ENCODE measurements at regions not wholly inside any gene's neighbourhood (a gene's known extent, or its start where the extent isn't known, plus 50 kb on each side); places are given as distances from the start of the nearest gene placed in this dataset.
"Not testable (repeated sequence)": the region's sequence is repeated elsewhere in the genome, so short reads cannot be mapped to it uniquely, and the experiment has no call there.

DNA sequence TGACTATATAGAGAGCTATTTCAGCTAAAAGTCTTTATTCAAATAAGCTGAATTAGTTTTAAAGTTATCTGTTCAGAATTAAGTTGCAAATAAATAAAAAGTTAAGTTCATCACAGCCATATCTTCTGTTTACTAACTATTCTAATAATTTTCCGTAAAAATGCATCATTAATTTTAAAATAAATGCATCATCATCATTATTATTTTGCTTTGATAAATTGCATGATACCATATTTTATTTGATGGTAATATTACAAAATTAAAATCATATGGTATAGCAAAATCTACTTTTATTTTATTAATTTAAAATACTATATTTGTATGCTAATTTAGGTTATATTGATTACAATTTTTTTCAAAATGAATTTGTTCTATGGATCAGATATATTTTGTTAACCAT is 357.3 kb upstream of the NDST4 start:
- no peak overlapping the region for H3K4me3 ChIP-seq
- H3K4me1 ChIP-seq: no peaks in the 10 kb centered on the region
- TF ChIP-seq, protein P1, sequence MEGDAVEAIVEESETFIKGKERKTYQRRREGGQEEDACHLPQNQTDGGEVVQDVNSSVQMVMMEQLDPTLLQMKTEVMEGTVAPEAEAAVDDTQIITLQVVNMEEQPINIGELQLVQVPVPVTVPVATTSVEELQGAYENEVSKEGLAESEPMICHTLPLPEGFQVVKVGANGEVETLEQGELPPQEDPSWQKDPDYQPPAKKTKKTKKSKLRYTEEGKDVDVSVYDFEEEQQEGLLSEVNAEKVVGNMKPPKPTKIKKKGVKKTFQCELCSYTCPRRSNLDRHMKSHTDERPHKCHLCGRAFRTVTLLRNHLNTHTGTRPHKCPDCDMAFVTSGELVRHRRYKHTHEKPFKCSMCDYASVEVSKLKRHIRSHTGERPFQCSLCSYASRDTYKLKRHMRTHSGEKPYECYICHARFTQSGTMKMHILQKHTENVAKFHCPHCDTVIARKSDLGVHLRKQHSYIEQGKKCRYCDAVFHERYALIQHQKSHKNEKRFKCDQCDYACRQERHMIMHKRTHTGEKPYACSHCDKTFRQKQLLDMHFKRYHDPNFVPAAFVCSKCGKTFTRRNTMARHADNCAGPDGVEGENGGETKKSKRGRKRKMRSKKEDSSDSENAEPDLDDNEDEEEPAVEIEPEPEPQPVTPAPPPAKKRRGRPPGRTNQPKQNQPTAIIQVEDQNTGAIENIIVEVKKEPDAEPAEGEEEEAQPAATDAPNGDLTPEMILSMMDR (IDR thresholded peaks at IDR 0.05): no peak
- no peak for TF ChIP-seq POLR2A (IDR thresholded peaks at IDR 0.05)
- TF ChIP-seq EP300 (IDR thresholded peaks at IDR 0.05): no peak
- no peak for TF ChIP-seq POLR2AphosphoS5 (IDR thresholded peaks at IDR 0.05)
- H3K9me3 ChIP-seq: no peaks in the 10 kb centered on the region
- 44% methylated on average over 1 of the region's 1 CpG for WGBS
- no peaks in the 10 kb centered on the region for H3K27me3 ChIP-seq
- no peak for DNase-seq (ENCODE audit: low spot score in 2 of 2)
- H3K27ac ChIP-seq: no peak overlapping the region
- no peaks in the 10 kb centered on the region for H3K36me3 ChIP-seq

DNA sequence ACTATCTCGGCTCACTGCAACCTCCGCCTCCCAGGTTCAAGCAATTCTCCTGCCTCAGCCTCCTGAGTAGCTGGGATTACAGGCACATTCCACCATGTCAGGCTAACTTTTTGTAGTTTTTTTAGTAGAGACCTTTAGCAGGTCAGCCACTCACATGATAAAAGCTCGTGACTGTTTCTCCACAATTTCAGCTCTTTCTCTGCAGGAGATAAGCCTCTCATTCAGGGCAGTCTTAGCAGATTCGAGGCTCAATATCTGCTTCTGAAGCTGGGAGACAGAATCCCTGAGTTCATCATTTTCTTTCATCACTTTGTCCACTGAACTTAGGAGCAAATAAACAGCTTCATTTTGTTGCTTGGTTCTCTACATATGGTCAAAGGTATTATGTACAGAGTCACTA is 345.9 kb upstream of the NDST4 start:
- not testable (repeated sequence) for H3K4me1 ChIP-seq; H3K4me3 ChIP-seq; H3K27ac ChIP-seq; H3K36me3 ChIP-seq; DNase-seq (ENCODE audit: low spot score in 2 of 2); H3K27me3 ChIP-seq; H3K9me3 ChIP-seq
- WGBS: 89% methylated on average over 4 of the region's 4 CpGs

DNA sequence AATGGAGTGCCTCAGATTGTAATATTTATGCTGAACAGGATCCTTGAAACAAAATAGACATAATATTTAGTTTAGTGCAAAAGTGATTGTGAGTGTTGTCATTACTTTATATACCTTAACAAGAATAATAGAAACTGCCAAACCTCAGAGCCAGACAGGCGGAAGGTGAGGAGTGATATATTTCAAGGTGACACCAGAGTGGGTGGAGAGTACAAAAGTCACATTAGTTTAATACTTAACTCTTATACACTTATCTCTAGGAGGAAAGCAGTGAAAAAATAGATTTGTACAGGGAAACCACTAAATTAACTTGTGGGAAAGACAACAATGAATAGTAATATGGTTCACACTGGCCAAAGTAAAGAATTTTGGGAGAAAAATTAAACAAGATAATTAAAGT is 342.8 kb upstream of the NDST4 start:
- Histone ChIP-seq H3K4me1 (no peaks in the 10 kb centered on the region), H3K27ac (no peak overlapping the region), H3K9me3 (no peaks in the 10 kb centered on the region), H3K27me3 (no peaks in the 10 kb centered on the region), H3K36me3 (no peaks in the 10 kb centered on the region), H3K4me3 (no peak overlapping the region)
- no peak for DNase-seq (ENCODE audit: low spot score in 2 of 2)
- TF ChIP-seq POLR2A (IDR thresholded peaks at IDR 0.05) (no peak), POLR2AphosphoS5 (IDR thresholded peaks at IDR 0.05) (no peak), EP300 (IDR thresholded peaks at IDR 0.05) (no peak)
- TF ChIP-seq, protein P1 (IDR thresholded peaks at IDR 0.05): no peak
- WGBS: 77% methylated on average over 1 of the region's 1 CpG

DNA sequence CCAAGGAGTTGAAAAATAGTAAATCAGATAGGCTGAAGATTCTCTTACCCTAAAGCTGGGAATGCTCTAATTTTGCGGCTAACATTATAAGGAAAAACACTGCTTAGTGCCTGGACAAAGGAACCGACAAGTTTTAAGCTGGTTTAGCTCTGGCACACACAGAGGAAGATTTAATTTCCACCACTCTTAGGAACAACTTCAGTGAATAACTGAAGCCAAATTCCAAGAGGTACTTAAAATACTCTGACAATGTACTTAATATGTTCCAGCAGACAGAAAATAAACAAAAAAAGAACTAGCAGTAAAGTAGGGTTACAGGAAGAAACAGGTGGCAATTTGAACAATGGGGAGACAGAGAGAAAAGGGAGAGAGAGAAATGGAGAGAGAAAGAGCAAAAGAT is 340.8 kb upstream of the NDST4 start:
- no peak overlapping the region for H3K27ac ChIP-seq
- H3K27me3 ChIP-seq: no peaks in the 10 kb centered on the region
- 46% methylated on average over 2 of the region's 2 CpGs for WGBS
- no peaks in the 10 kb centered on the region for H3K9me3 ChIP-seq
- H3K4me3 ChIP-seq: no peak overlapping the region
- TF ChIP-seq POLR2AphosphoS5 (IDR thresholded peaks at IDR 0.05) (no peak), POLR2A (IDR thresholded peaks at IDR 0.05) (no peak)
- H3K4me1 ChIP-seq: no peaks in the 10 kb centered on the region
- no peak for DNase-seq (ENCODE audit: low spot score in 2 of 2)
- H3K36me3 ChIP-seq: no peaks in the 10 kb centered on the region

DNA sequence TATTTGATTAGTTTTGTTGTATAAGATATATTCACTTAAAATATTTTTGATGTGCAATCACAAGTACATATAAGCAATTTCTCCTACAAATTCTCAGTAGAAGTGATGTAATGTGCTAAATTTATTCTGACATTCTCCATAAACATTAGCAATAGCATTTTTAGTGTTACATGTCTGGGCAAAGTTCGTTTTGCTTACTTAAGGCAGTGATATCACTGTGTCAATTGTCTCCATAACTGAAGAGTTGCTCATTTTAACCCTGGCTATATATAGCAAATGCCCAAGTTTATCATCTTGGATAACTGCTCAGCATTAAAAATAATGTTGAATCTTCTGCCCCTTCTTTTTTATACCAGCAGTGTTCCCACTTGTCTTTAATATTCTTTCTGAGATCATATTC is 340.0 kb upstream of the NDST4 start:
- TF ChIP-seq EP300 (IDR thresholded peaks at IDR 0.05) (no peak), POLR2AphosphoS5 (IDR thresholded peaks at IDR 0.05) (no peak), POLR2A (IDR thresholded peaks at IDR 0.05) (no peak)
- TF ChIP-seq, protein P1 (IDR thresholded peaks at IDR 0.05): no peak
- H3K36me3 ChIP-seq: no peaks in the 10 kb centered on the region
- no peak for DNase-seq (ENCODE audit: low spot score in 2 of 2)
- 26% methylated on average over 1 of the region's 1 CpG for WGBS
- H3K9me3 ChIP-seq: no peaks in the 10 kb centered on the region
- H3K4me3 ChIP-seq: no peak overlapping the region
- no peaks in the 10 kb centered on the region for H3K4me1 ChIP-seq
- H3K27ac ChIP-seq: no peak overlapping the region
- H3K27me3 ChIP-seq: no peaks in the 10 kb centered on the region

DNA sequence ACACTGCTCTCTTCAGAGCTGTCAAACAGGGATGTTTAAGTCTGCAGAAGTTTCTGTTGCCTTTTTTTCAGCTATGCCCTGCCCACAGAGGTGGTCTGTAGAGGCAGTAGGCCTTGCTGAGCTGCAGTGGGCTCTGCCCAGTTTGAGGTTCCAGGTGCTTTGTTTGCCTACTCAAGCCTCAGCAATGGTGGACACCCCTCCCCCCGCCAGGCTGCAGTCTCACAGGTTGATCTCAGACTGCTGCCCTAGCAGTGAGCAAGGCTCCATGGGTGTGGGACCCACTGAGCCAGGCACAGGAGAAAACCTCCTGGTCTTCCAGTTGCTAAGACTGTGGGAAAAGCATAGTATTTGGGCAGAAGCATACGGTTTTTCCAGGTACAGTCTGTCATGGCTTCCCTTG is 338.8 kb upstream of the NDST4 start:
- no CpG with 5 or more reads among the region's 2 CpGs for WGBS
- H3K27ac ChIP-seq; H3K9me3 ChIP-seq; DNase-seq (ENCODE audit: low spot score in 2 of 2); H3K4me1 ChIP-seq; H3K4me3 ChIP-seq; H3K27me3 ChIP-seq; H3K36me3 ChIP-seq: not testable (repeated sequence)

DNA sequence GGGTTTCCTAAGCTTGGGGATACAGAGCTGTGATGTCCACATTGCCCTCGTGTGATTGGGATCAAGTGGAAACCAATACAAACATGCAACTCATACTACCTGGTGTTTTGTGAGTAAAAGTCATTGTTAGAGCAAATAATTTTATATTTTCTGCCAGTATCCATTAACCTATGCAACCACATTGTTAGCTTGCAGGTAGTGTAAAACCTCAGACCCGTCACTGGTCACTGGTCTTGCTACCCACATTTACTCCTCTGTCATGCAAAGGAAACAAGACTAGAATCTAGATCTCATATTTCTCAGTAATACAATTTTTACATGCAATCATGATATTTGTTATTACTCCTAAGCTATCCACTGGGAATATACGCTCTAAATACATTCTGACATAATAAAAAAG is 324.3 kb upstream of the NDST4 start:
- Histone ChIP-seq H3K9me3 (no peaks in the 10 kb centered on the region), H3K27me3 (no peaks in the 10 kb centered on the region), H3K36me3 (no peaks in the 10 kb centered on the region), H3K27ac (no peak overlapping the region), H3K4me3 (no peak overlapping the region), H3K4me1 (no peaks in the 10 kb centered on the region)
- no peak for DNase-seq (ENCODE audit: low spot score in 2 of 2)
- TF ChIP-seq, protein P1 (IDR thresholded peaks at IDR 0.05): no peak
- TF ChIP-seq POLR2A (IDR thresholded peaks at IDR 0.05): no peak
- TF ChIP-seq EP300 (IDR thresholded peaks at IDR 0.05): no peak
- no peak for TF ChIP-seq POLR2AphosphoS5 (IDR thresholded peaks at IDR 0.05)
- 86% methylated on average over 3 of the region's 3 CpGs for WGBS

All from suprapubic skin (tissue), 4 donors.